CD4-positive, alpha-beta memory T cell (primary cell): ENCODE measurements at regions not wholly inside any gene's neighbourhood (a gene's known extent, or its start where the extent isn't known, plus 50 kb on each side); places are given as distances from the start of the nearest gene placed in this dataset.

Experiments used
- CTCF ChIA-PET: fragments of 350-600 bp; sonication (Branson Sonifier 250); formaldehyde crosslinking; loops from one replicate; lab custom pipeline; 2021; ENCODE audit warnings: inconsistent platforms; ENCODE audit not compliant: partially characterized antibody; lab: Charles Lee
- POLR2A ChIA-PET: fragments of 350-600 bp; sonication (Branson Sonifier 250); formaldehyde crosslinking; loops from one replicate; lab custom pipeline; 2021; ENCODE audit not compliant: partially characterized antibody; lab: Charles Lee
- DNase-seq, 5 donors: peaks; one replicate each; pipeline versions ENCODE4 v3.0.0 to v3.0.0-alpha.2; 2020 to 2022; ENCODE audit warnings: mixed read lengths in 1 of 5
- H3K27ac ChIP-seq: one replicate; pipeline ENCODE4 v1.7.0; 2013; ENCODE audit warnings: low read depth, low read length
- H3K27me3 ChIP-seq: 2 replicates; pipeline ENCODE4 v1.7.0; 2013; ENCODE audit warnings: mild to moderate bottlenecking, low read length, moderate library complexity; ENCODE audit not compliant: insufficient read depth
- H3K36me3 ChIP-seq: 2 replicates; pipeline ENCODE4 v1.7.0; 2013; ENCODE audit warnings: mild to moderate bottlenecking, low read length, moderate library complexity; ENCODE audit not compliant: insufficient read depth
- H3K4me1 ChIP-seq: 2 replicates; pipeline ENCODE4 v1.7.0; 2013; ENCODE audit warnings: mild to moderate bottlenecking, low read length, moderate library complexity; ENCODE audit not compliant: insufficient read depth
- H3K4me3 ChIP-seq, 2 donors: one replicate each; pipeline ENCODE4 v1.7.0; 2013; ENCODE audit warnings: low read length in 2 of 2, mild to moderate bottlenecking in 1 of 2
- H3K9me3 ChIP-seq, 2 donors: one replicate each; pipeline ENCODE4 v1.7.0; 2013; ENCODE audit warnings: low read length in 2 of 2, control low read depth in 1 of 2; ENCODE audit not compliant: control insufficient read depth in 1 of 2
- H3K27ac Mint-ChIP-seq, 7 donors: one replicate each; pipeline ENCODE4 v1.8.0; 2020 to 2021; ENCODE audit warnings: mixed read lengths in 7 of 7, mild to moderate bottlenecking in 6 of 7, inconsistent platforms in 3 of 7, moderate library complexity in 3 of 7
- H3K27me3 Mint-ChIP-seq, 2 donors: one replicate each; pipeline ENCODE4 v1.8.0; 2020 to 2021; ENCODE audit warnings: mixed read lengths in 2 of 2
- H3K36me3 Mint-ChIP-seq, 2 donors: one replicate each; pipeline ENCODE4 v1.8.0; 2020 to 2021; ENCODE audit warnings: mixed read lengths in 2 of 2, inconsistent platforms in 1 of 2, mild to moderate bottlenecking in 1 of 2
- H3K4me1 Mint-ChIP-seq, 4 donors: one replicate each; pipeline ENCODE4 v1.8.0; 2020 to 2021; ENCODE audit warnings: mixed read lengths in 4 of 4, mild to moderate bottlenecking in 1 of 4
- H3K4me3 Mint-ChIP-seq, 8 donors: one replicate each; pipeline ENCODE4 v1.8.0; 2020 to 2021; ENCODE audit warnings: mixed read lengths in 8 of 8, mild to moderate bottlenecking in 7 of 8, moderate library complexity in 6 of 8, inconsistent platforms in 3 of 8
- H3K9me3 Mint-ChIP-seq, 8 donors: one replicate each; pipeline ENCODE4 v1.8.0; 2020 to 2021; ENCODE audit warnings: mixed read lengths in 8 of 8, mild to moderate bottlenecking in 5 of 8, inconsistent platforms in 3 of 8, moderate library complexity in 1 of 8
- intact Hi-C: fragments of 100-400 bp; cut with micrococcal nuclease; formaldehyde crosslinking; loops from one replicate; pipeline ENCODE4 v1.15.1; 2023

DNA sequence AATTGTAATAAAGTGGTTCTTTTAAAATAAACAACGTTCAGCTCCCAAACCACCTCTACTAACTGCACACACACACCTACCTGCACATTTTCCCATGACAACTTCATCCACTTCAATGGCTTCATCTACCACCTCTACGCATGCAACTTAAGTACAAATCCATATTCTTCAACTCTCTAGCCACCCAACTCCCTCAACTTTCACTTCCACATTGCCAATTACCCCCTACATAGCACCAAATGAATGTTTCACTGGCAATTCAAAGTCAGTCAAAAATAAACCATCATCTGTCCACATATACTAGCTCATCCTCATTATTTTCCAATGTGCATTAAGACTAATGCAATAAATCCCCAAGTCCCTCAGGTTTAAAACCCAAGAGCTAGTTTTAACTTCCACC, 50.7 kb upstream of the ARHGAP32 start:
- DNase-seq: no peak
- H3K36me3 Mint-ChIP-seq: no peaks in the 10 kb centered on the region
- no peak overlapping the region for H3K4me3 ChIP-seq
- no peaks in the 10 kb centered on the region for H3K27me3 ChIP-seq
- no peaks in the 10 kb centered on the region for H3K36me3 ChIP-seq
- no peak overlapping the region for H3K4me3 Mint-ChIP-seq
- no peaks in the 10 kb centered on the region for H3K9me3 ChIP-seq
- H3K27ac ChIP-seq: no peak overlapping the region
- peaks cover 7 to 10% (median 8%) of the 10 kb centered on the region in 4 donors for H3K4me1 Mint-ChIP-seq
- H3K27me3 Mint-ChIP-seq: no peaks in the 10 kb centered on the region
- intact Hi-C loops: no loop called here
- H3K9me3 Mint-ChIP-seq: peaks cover 0 to 2% (median 0%) of the 10 kb centered on the region in 8 donors
- peaks cover 4% of the 10 kb centered on the region for H3K4me1 ChIP-seq
- ChIA-PET POLR2A (no interaction called here), CTCF (no interaction called here)
- H3K27ac Mint-ChIP-seq: no peak overlapping the region
